Trophoblast cell (in vitro differentiated cells and primary cell): ENCODE measurements at regions not wholly inside any gene's neighbourhood (a gene's known extent, or its start where the extent isn't known, plus 50 kb on each side); places are given as distances from the start of the nearest gene placed in this dataset.

Experiments
- DNase-seq, 2 donors: peaks; one replicate each; pipeline ENCODE4 v3.0.0-alpha.2; 2016
- H2AFZ ChIP-seq: 2 replicates; pipeline ENCODE4 v1.6.1; 2013; ENCODE audit warnings: low read length, moderate library complexity, mild to moderate bottlenecking; ENCODE audit not compliant: insufficient read depth, poor library complexity
- H2AK5ac ChIP-seq: 2 replicates; pipeline ENCODE4 v1.6.1; 2013; ENCODE audit warnings: mild to moderate bottlenecking, low read length
- H2BK120ac ChIP-seq: 2 replicates; pipeline ENCODE4 v1.6.1; 2013; ENCODE audit warnings: low read length, mild to moderate bottlenecking, moderate library complexity; ENCODE audit not compliant: insufficient read depth, poor library complexity
- H2BK12ac ChIP-seq: 2 replicates; pipeline ENCODE4 v1.6.1; 2013; ENCODE audit warnings: mild to moderate bottlenecking, low read length, moderate library complexity
- H2BK5ac ChIP-seq: 2 replicates; pipeline ENCODE4 v1.6.1; 2013; ENCODE audit warnings: low read length, low read depth, moderate library complexity, mild to moderate bottlenecking; ENCODE audit not compliant: poor library complexity
- H3K14ac ChIP-seq: 2 replicates; pipeline ENCODE4 v1.6.1; 2013; ENCODE audit warnings: mild to moderate bottlenecking, low read length
- H3K18ac ChIP-seq: 2 replicates; pipeline ENCODE4 v1.6.1; 2013; ENCODE audit warnings: mild to moderate bottlenecking, low read length
- H3K23ac ChIP-seq: 2 replicates; pipeline ENCODE4 v1.6.1; 2013; ENCODE audit warnings: low read length
- H3K27ac ChIP-seq: 2 replicates; pipeline ENCODE4 v1.5.1; 2013; ENCODE audit warnings: low read depth, mild to moderate bottlenecking, inconsistent platforms, low read length, moderate library complexity
- H3K27me3 ChIP-seq: 2 replicates; pipeline ENCODE4 v1.6.1; 2013; ENCODE audit warnings: inconsistent platforms, mild to moderate bottlenecking, low read length, moderate library complexity; ENCODE audit not compliant: insufficient read depth
- H3K36me3 ChIP-seq, 2 experiments: 1 replicate in 1 of 2; 2 replicates in 1 of 2; pipeline ENCODE4 v1.6.1; 2013; ENCODE audit warnings: low read length in 2 of 2, mild to moderate bottlenecking in 2 of 2, moderate library complexity in 1 of 2; ENCODE audit not compliant: insufficient read depth in 2 of 2, control insufficient read depth in 1 of 2
- H3K4ac ChIP-seq: 2 replicates; pipeline ENCODE4 v1.6.1; 2013; ENCODE audit warnings: low read depth, mild to moderate bottlenecking, low read length, moderate library complexity
- H3K4me1 ChIP-seq, 2 experiments: 1 replicate in 1 of 2; 2 replicates in 1 of 2; pipeline ENCODE4 v1.6.1; 2013; ENCODE audit warnings: low read length in 2 of 2, mild to moderate bottlenecking in 2 of 2, moderate library complexity in 1 of 2; ENCODE audit not compliant: insufficient read depth in 2 of 2, control insufficient read depth in 1 of 2
- H3K4me2 ChIP-seq: 2 replicates; pipeline ENCODE4 v1.6.1; 2013; ENCODE audit warnings: inconsistent platforms, mild to moderate bottlenecking, low read length, moderate library complexity
- H3K4me3 ChIP-seq: 2 replicates; pipeline ENCODE4 v1.5.1; 2013; ENCODE audit warnings: mild to moderate bottlenecking, low read depth, low read length, inconsistent platforms
- H3K79me1 ChIP-seq: one replicate; pipeline ENCODE4 v1.6.1; 2013; ENCODE audit warnings: low read length
- H3K79me2 ChIP-seq: 2 replicates; pipeline ENCODE4 v1.6.1; 2013; ENCODE audit warnings: low read length, mild to moderate bottlenecking; ENCODE audit not compliant: control insufficient read depth, insufficient read depth, poor library complexity
- H3K9ac ChIP-seq: 2 replicates; pipeline ENCODE4 v1.6.1; 2013; ENCODE audit warnings: mild to moderate bottlenecking, low read length
- H3K9me3 ChIP-seq: 2 replicates; pipeline ENCODE4 v1.6.1; 2013; ENCODE audit warnings: low read depth, mild to moderate bottlenecking, control low read depth, inconsistent platforms, low read length; ENCODE audit not compliant: insufficient read depth
- H4K12ac ChIP-seq: 2 replicates; pipeline ENCODE4 v1.6.1; 2013; ENCODE audit warnings: low read depth, mild to moderate bottlenecking, low read length, moderate library complexity
- H4K8ac ChIP-seq: 2 replicates; pipeline ENCODE4 v1.6.1; 2013; ENCODE audit warnings: low read depth, mild to moderate bottlenecking, low read length, moderate library complexity
- H4K91ac ChIP-seq: one replicate; pipeline ENCODE4 v1.6.1; 2013; ENCODE audit warnings: low read depth, mild to moderate bottlenecking, low read length, moderate library complexity
- WGBS: extraction: QIAGEN DNeasy Blood & Tissue Kit; methylation state at CpG from one replicate; pipeline ENCODE4 v1.1.7; 2013; ENCODE audit warnings: missing lambda C conversion rate; ENCODE audit not compliant: insufficient read length, insufficient coverage; ENCODE audit errors: extremely low coverage; 5-methylcytosine and 5-hydroxymethylcytosine counted together

DNA sequence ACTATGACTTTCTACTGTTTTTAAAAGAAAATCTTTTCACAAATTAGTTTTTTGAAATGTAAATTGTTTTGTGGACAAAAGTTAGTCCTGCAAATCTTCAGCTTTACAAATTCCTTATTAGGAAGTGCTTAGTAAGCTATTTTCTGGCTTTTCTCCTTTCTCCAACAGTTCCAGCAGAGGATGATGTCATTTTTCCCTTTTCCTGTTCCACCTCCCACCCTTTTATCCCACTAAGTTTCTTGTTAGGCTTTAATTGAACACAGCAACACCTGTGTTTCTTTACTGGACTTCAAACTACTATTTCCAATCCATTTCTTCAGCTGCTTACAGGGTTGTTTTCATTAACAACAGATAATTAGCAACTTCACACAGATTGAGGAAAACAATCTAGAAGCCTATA is 389.2 kb downstream of the NDFIP2 start:
- no peak overlapping the region for H4K8ac ChIP-seq
- no peak overlapping the region for H3K4ac ChIP-seq
- H3K9me3 ChIP-seq, result peaks cover 1% of the 10 kb centered on the region
- no peak overlapping the region for H2BK120ac ChIP-seq
- no peaks in the 10 kb centered on the region for H3K36me3 ChIP-seq
- H2BK12ac ChIP-seq, result no peak overlapping the region
- H3K14ac ChIP-seq, result no peak overlapping the region
- no peak overlapping the region for H4K91ac ChIP-seq
- no peaks in the 10 kb centered on the region for H3K4me1 ChIP-seq
- H3K27me3 ChIP-seq, result no peaks in the 10 kb centered on the region
- H3K27ac ChIP-seq, result no peak overlapping the region
- H2BK5ac ChIP-seq, result no peak overlapping the region
- H2AFZ ChIP-seq, result no peak overlapping the region
- no peak overlapping the region for H2AK5ac ChIP-seq
- H3K79me1 ChIP-seq, result no peaks in the 10 kb centered on the region
- H3K18ac ChIP-seq, result no peak overlapping the region
- H3K23ac ChIP-seq, result no peak overlapping the region
- H3K4me3 ChIP-seq, result no peak overlapping the region
- H3K4me2 ChIP-seq, result no peak overlapping the region
- H3K79me2 ChIP-seq, result no peaks in the 10 kb centered on the region
- H3K9ac ChIP-seq, result no peak overlapping the region
- no peak for DNase-seq
- no peak overlapping the region for H4K12ac ChIP-seq

GRCh38 chr13:79869326-79869725 is 388.4 kb downstream of the NDFIP2 start:
- H3K79me2 ChIP-seq, result no peaks in the 10 kb centered on the region
- H3K9ac ChIP-seq, result no peak overlapping the region
- H3K27me3 ChIP-seq, result no peaks in the 10 kb centered on the region
- H4K91ac ChIP-seq, result no peak overlapping the region
- no peak overlapping the region for H3K23ac ChIP-seq
- no peak overlapping the region for H3K14ac ChIP-seq
- H3K18ac ChIP-seq, result no peak overlapping the region
- peak overlapping the region; percentile 38 for H3K4me2 ChIP-seq
- H3K9me3 ChIP-seq, result peaks cover 1% of the 10 kb centered on the region
- no peak overlapping the region for H4K8ac ChIP-seq
- WGBS, result no CpG with 5 or more reads among the region's 2 CpGs
- H3K4me3 ChIP-seq, result no peak overlapping the region
- no peak overlapping the region for H2AK5ac ChIP-seq
- H3K36me3 ChIP-seq, result no peaks in the 10 kb centered on the region
- H4K12ac ChIP-seq, result no peak overlapping the region
- no peaks in the 10 kb centered on the region for H3K79me1 ChIP-seq
- no peak overlapping the region for H2BK120ac ChIP-seq
- no peaks in the 10 kb centered on the region for H3K4me1 ChIP-seq
- peak; percentile 62 to 85 for DNase-seq
- H2BK12ac ChIP-seq, result no peak overlapping the region
- H3K27ac ChIP-seq, result no peak overlapping the region
- no peak overlapping the region for H3K4ac ChIP-seq
- H2BK5ac ChIP-seq, result no peak overlapping the region
- no peak overlapping the region for H2AFZ ChIP-seq

DNA sequence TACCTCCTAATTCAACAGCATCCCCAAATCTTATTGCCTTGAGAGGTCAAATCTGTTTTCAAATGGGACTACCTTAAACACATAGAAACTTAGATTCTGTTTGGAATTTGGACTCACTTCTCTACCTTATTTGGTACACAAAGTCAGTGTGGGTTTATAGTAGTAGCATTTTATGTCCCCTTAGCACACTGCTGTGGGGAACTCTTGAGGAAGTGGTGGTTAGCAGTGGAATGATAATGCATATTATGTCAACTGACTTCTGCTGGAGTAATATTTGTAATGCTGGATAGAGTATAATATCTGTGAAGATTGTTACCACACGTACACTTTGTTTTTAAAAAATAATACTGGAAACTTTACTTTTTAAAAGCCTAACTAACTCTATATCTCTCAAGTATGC is 386.3 kb downstream of the NDFIP2 start:
- H4K12ac ChIP-seq, result no peak overlapping the region
- no peak for DNase-seq
- no peak overlapping the region for H3K4me2 ChIP-seq
- no peak overlapping the region for H2AFZ ChIP-seq
- no peak overlapping the region for H2BK120ac ChIP-seq
- H3K4ac ChIP-seq, result no peak overlapping the region
- H2BK5ac ChIP-seq, result no peak overlapping the region
- H3K4me1 ChIP-seq, result no peaks in the 10 kb centered on the region
- H3K79me2 ChIP-seq, result no peaks in the 10 kb centered on the region
- no peaks in the 10 kb centered on the region for H3K27me3 ChIP-seq
- H3K23ac ChIP-seq, result no peak overlapping the region
- H3K9me3 ChIP-seq, result no peaks in the 10 kb centered on the region
- no CpG with 5 or more reads among the region's 1 CpG for WGBS
- H3K36me3 ChIP-seq, result no peaks in the 10 kb centered on the region
- H4K91ac ChIP-seq, result no peak overlapping the region
- H2BK12ac ChIP-seq, result no peak overlapping the region
- no peaks in the 10 kb centered on the region for H3K79me1 ChIP-seq
- no peak overlapping the region for H3K4me3 ChIP-seq
- no peak overlapping the region for H3K14ac ChIP-seq
- H4K8ac ChIP-seq, result no peak overlapping the region
- no peak overlapping the region for H3K18ac ChIP-seq
- no peak overlapping the region for H3K27ac ChIP-seq
- no peak overlapping the region for H3K9ac ChIP-seq
- no peak overlapping the region for H2AK5ac ChIP-seq

DNA sequence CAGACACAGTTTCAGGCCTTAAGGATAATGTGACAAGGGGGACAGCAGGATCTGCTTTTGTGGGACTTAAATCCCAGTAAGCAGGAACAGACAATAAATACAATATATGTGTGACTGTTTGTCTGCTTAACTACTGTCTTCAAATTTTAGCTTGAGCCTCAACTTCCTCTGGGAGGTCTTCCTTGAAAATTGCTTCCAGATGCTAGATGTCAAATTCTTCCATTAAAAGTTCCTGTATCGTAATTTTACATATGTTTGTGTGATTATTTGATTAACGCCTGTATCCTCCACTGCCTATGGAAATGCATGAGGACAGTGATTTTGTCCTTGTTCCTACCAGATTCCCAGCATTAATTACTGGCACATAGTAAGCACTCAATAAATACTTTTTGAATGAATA is 385.5 kb downstream of the NDFIP2 start:
- Histone ChIP-seq H3K18ac (no peak overlapping the region), H2BK120ac (no peak overlapping the region)

More for the DNA sequence above, 385.5 kb downstream of the NDFIP2 start:
- no peak overlapping the region for H3K4me2 ChIP-seq
- H3K79me2 ChIP-seq, result no peaks in the 10 kb centered on the region
- no peak overlapping the region for H3K23ac ChIP-seq
- no peak overlapping the region for H2AK5ac ChIP-seq
- no peak overlapping the region for H2BK12ac ChIP-seq
- no peak overlapping the region for H3K14ac ChIP-seq
- no peak overlapping the region for H3K9ac ChIP-seq
- no peak overlapping the region for H2BK5ac ChIP-seq
- H4K8ac ChIP-seq, result no peak overlapping the region
- H2AFZ ChIP-seq, result no peak overlapping the region
- no peak overlapping the region for H3K4me3 ChIP-seq
- no peak for DNase-seq
- no peaks in the 10 kb centered on the region for H3K27me3 ChIP-seq
- H3K36me3 ChIP-seq, result no peaks in the 10 kb centered on the region
- no peaks in the 10 kb centered on the region for H3K4me1 ChIP-seq
- no peak overlapping the region for H3K4ac ChIP-seq
- WGBS, result no CpG with 5 or more reads among the region's 2 CpGs
- H3K27ac ChIP-seq, result no peak overlapping the region
- no peak overlapping the region for H4K12ac ChIP-seq
- H4K91ac ChIP-seq, result no peak overlapping the region
- no peaks in the 10 kb centered on the region for H3K9me3 ChIP-seq
- H3K79me1 ChIP-seq, result no peaks in the 10 kb centered on the region
